GM12878 (cell line): ENCODE measurements at regions not wholly inside any gene's neighbourhood (a gene's known extent, or its start where the extent isn't known, plus 50 kb on each side); places are given as distances from the start of the nearest gene placed in this dataset.

ENCODE experiments used
- ATAC-seq: fragments of 200-7000 bp; cut with Tn5 transposase; 3 replicates; pipeline ENCODE4 v1.9.1; 2020; ENCODE audit warnings: mild to moderate bottlenecking, moderate library complexity
- BruUV-seq: library from RNA; stranded (reverse); fragments of 400-500 nt; replicated peaks from 2 replicates; lab custom pipeline; 2021; lab: Mats Ljungman, UMichigan
- CTCF ChIA-PET: fragments of 300-600 bp; sonication (Branson Sonifier 250); formaldehyde crosslinking; extraction: SDS; loops from one replicate; lab custom pipeline; 2021; ENCODE audit warnings: inconsistent platforms; lab: Yijun Ruan, JAX
- POLR2A ChIA-PET: fragments of 350-600 bp; formaldehyde crosslinking; extraction: SDS; loops from one replicate; lab custom pipeline; 2021; ENCODE audit warnings: inconsistent platforms; lab: Charles Lee
- RAD21 ChIA-PET: fragments of 300-600 bp; sonication (Branson Sonifier 250); formaldehyde crosslinking; loops from one replicate; lab custom pipeline; 2023; ENCODE audit warnings: antibody characterized with exemption; ENCODE audit not compliant: unreplicated experiment; lab: Charles Lee
- SMC1A ChIA-PET: fragments of 300-600 bp; sonication (Branson Sonifier 250); formaldehyde crosslinking; loops from one replicate; lab custom pipeline; 2023; ENCODE audit not compliant: unreplicated experiment, uncharacterized antibody; lab: Charles Lee
- DNase-seq: peaks from one replicate; pipeline ENCODE4 v3.0.0-alpha.2; 2011; ENCODE audit warnings: low read depth, low spot score
- FAIRE-seq: peaks from 3 replicates; lab custom pipeline; 2011; peaks lifted over from hg19 to GRCh38; lab: Jason Lieb, UNC
- H2AFZ ChIP-seq: 2 replicates; pipeline ENCODE4 v1.6.0; 2011; ENCODE audit warnings: low read depth, low read length, control low read depth; ENCODE audit not compliant: control insufficient read depth
- H3K27ac ChIP-seq: 2 replicates; pipeline ENCODE4 v1.5.1; 2011; ENCODE audit warnings: control low read depth; ENCODE audit not compliant: control insufficient read depth, insufficient read depth
- H3K27me3 ChIP-seq, 2 experiments: replicated peaks in 1 of 2; 2 replicates each; pipeline versions ENCODE4 v1.6.0 to v1.6.1; 2011; ENCODE audit warnings: low read length in 1 of 2; ENCODE audit not compliant: control insufficient read depth in 2 of 2, insufficient read depth in 2 of 2
- H3K36me3 ChIP-seq, 2 experiments: 2 replicates each; pipeline ENCODE4 v1.5.1; 2011; ENCODE audit warnings: low read length in 1 of 2; ENCODE audit not compliant: control insufficient read depth in 2 of 2, insufficient read depth in 2 of 2
- H3K4me1 ChIP-seq: 2 replicates; pipeline ENCODE4 v1.6.1; 2011; ENCODE audit warnings: mild to moderate bottlenecking, low read length, moderate library complexity, mixed read lengths; ENCODE audit not compliant: control insufficient read depth, insufficient read depth
- H3K4me2 ChIP-seq: 2 replicates; pipeline ENCODE4 v1.6.0; 2011; ENCODE audit warnings: control low read depth; ENCODE audit not compliant: control insufficient read depth, insufficient read depth
- H3K4me3 ChIP-seq: fragments of 200-600 bp; sonication (generic); 2 replicates; pipeline ENCODE4 v1.5.1; 2016
- H3K79me2 ChIP-seq: 2 replicates; pipeline ENCODE4 v1.6.0; 2011; ENCODE audit warnings: low read length; ENCODE audit not compliant: control insufficient read depth, insufficient read depth
- H3K9ac ChIP-seq: 2 replicates; pipeline ENCODE4 v1.8.0; 2011; ENCODE audit warnings: low read length, control low read depth, mixed read lengths; ENCODE audit not compliant: control insufficient read depth, insufficient read depth
- H3K9me3 ChIP-seq: replicated peaks from 3 replicates; pipeline ENCODE4 v1.5.1; 2011; ENCODE audit warnings: mild to moderate bottlenecking, low read length; ENCODE audit not compliant: control insufficient read depth, insufficient read depth
- H4K20me1 ChIP-seq: 2 replicates; pipeline ENCODE4 v1.6.0; 2011; ENCODE audit not compliant: control insufficient read depth, insufficient read depth
- BCLAF1 ChIP-seq: fragments of 450-650 bp; IDR thresholded peaks from 2 replicates; pipeline ENCODE4 v1.6.1; 2017; ENCODE audit warnings: antibody characterized with exemption, mild to moderate bottlenecking, moderate library complexity
- CHD4 ChIP-seq: fragments of 200-600 bp; sonication (generic); IDR thresholded peaks from 2 replicates; pipeline ENCODE4 v1.6.1; 2016; ENCODE audit warnings: mild to moderate bottlenecking
- CTCF ChIP-seq, 3 experiments: IDR thresholded peaks in 2 of 3; conservative IDR thresholded peaks in 1 of 3; 2 replicates each; pipeline ENCODE4 v1.5.1; 2011; ENCODE audit warnings: low read depth in 3 of 3, low read length in 3 of 3, mild to moderate bottlenecking in 3 of 3, control low read depth in 2 of 3, moderate library complexity in 2 of 3, inconsistent platforms in 1 of 3, mixed read lengths in 1 of 3; ENCODE audit not compliant: control insufficient read depth in 2 of 3, insufficient read depth in 1 of 3; ENCODE audit errors: extremely low read depth in 1 of 3
- FOXK2 ChIP-seq: fragments of 450-650 bp; IDR thresholded peaks from 2 replicates; pipeline ENCODE4 v1.6.1; 2017; ENCODE audit warnings: mild to moderate bottlenecking, moderate library complexity
- HDAC6 ChIP-seq: fragments of 200-600 bp; sonication (generic); IDR thresholded peaks from one replicate; pipeline ENCODE4 v1.8.0; 2017; ENCODE audit warnings: antibody characterized with exemption; ENCODE audit not compliant: unreplicated experiment
- HSF1 ChIP-seq: fragments of 150-350 bp; IDR thresholded peaks from 2 replicates; pipeline ENCODE4 v1.6.1; 2014; ENCODE audit warnings: mild to moderate bottlenecking, low read depth, low read length
- MTA3 ChIP-seq: IDR thresholded peaks from 2 replicates; pipeline ENCODE4 v1.6.1; 2012; ENCODE audit warnings: low read length, inconsistent platforms, borderline replicate concordance
- RUNX3 ChIP-seq: IDR thresholded peaks from 2 replicates; pipeline ENCODE4 v1.6.1; 2012; ENCODE audit warnings: low read length, inconsistent platforms
- SP1 ChIP-seq: IDR thresholded peaks from one replicate; pipeline ENCODE4 v1.6.1; 2011; ENCODE audit warnings: low read depth, low read length
- SRF ChIP-seq, 2 experiments: IDR thresholded peaks; 2 replicates each; pipeline ENCODE4 v1.6.1; 2011; ENCODE audit warnings: low read depth in 2 of 2, low read length in 2 of 2, mild to moderate bottlenecking in 1 of 2, moderate library complexity in 1 of 2
- STAT3 ChIP-seq: IDR thresholded peaks from 2 replicates; pipeline ENCODE4 v1.6.1; 2011; ENCODE audit warnings: low read depth, low read length, improper control_type of control experiment
- SUPT20H ChIP-seq: IDR thresholded peaks from 2 replicates; pipeline ENCODE4 v1.6.1; 2011; ENCODE audit warnings: low read depth, mild to moderate bottlenecking, low read length, moderate library complexity, borderline replicate concordance; ENCODE audit not compliant: control insufficient read depth
- TBL1XR1 ChIP-seq: IDR thresholded peaks from 2 replicates; pipeline ENCODE4 v1.6.1; 2012; ENCODE audit warnings: low read depth, low read length, improper control_type of control experiment
- TCF3 ChIP-seq: IDR thresholded peaks from 2 replicates; pipeline ENCODE4 v1.6.1; 2012; ENCODE audit warnings: low read depth, mild to moderate bottlenecking, low read length, borderline replicate concordance; ENCODE audit not compliant: insufficient read depth
- ZBTB11 ChIP-seq: fragments of 450-650 bp; formaldehyde crosslinking; IDR thresholded peaks from 2 replicates; pipeline ENCODE4 v1.5.0; 2022; ENCODE audit warnings: mild to moderate bottlenecking, missing genetic modification characterization
- ZZZ3 ChIP-seq: IDR thresholded peaks from 2 replicates; pipeline ENCODE4 v1.6.1; 2011; ENCODE audit warnings: low read depth; ENCODE audit not compliant: control insufficient read depth, insufficient read length
- WGBS: methylation state at CpG from one replicate; pipeline ENCODE4 v1.1.6; 2016; ENCODE audit warnings: low lambda C conversion rate; ENCODE audit not compliant: insufficient replicate concordance, insufficient coverage; ENCODE audit errors: missing lambda C conversion rate; 5-methylcytosine and 5-hydroxymethylcytosine counted together
- in situ Hi-C: fragments of 300-500 bp; cut with MboI; formaldehyde crosslinking; loops from 9 replicates; pipeline ENCODE4 v1.14.3; 2018; ENCODE audit warnings: mixed read lengths
- intact Hi-C: fragments of 100-400 bp; cut with micrococcal nuclease; formaldehyde crosslinking; loops from one replicate; pipeline ENCODE4 v1.14.2; 2022; ENCODE audit not compliant: unreplicated experiment

- Histone ChIP-seq H2AFZ (no peak overlapping the region), H3K27ac (no peak overlapping the region), H3K4me1 (no peaks in the 10 kb centered on the region), H3K27me3 (no peaks in the 10 kb centered on the region), H3K9me3 (no peaks in the 10 kb centered on the region), H3K79me2 (no peaks in the 10 kb centered on the region), H4K20me1 (no peaks in the 10 kb centered on the region), H3K4me3 (no peak overlapping the region), H3K4me2 (no peak overlapping the region), H3K36me3 (no peaks in the 10 kb centered on the region), H3K9ac (no peak overlapping the region)
- CTCF ChIA-PET: interaction anchor here (0.8 to 1.6 kb wide), 2 partner anchors 11 to 15 kb away, joined by 3 to 6 read pairs; no protein-coding TSS in a partner anchor
- ATAC-seq (no peak), DNase-seq (no peak), FAIRE-seq (no peak)
- WGBS: 28% methylated on average over 2 of the region's 2 CpGs
- BruUV-seq: no TSS peak
- POLR2A ChIA-PET: interaction anchor here (0.6 kb wide), 1 partner anchor 1027 kb away, joined by 5 read pairs; no protein-coding TSS in a partner anchor
- RAD21 ChIA-PET: no interaction called here
- SMC1A ChIA-PET: interaction anchor here (1.0 to 1.2 kb wide), 2 partner anchors 15 to 29 kb away, joined by 3 to 4 read pairs; no protein-coding TSS in a partner anchor
- intact Hi-C loops: no loop called here
- in situ Hi-C loops: no loop called here
- no peak for TF ChIP-seq RUNX3
- no peak for TF ChIP-seq TBL1XR1
- TF ChIP-seq CTCF (IDR thresholded peaks at IDR 0.05 in 2 of 3, conservative IDR thresholded peaks at IDR 0.05 in 1 of 3; ENCODE audit: control insufficient read depth in 2 of 3, extremely low read depth in 1 of 3, insufficient read depth in 1 of 3, low read depth in 3 of 3, low read length in 3 of 3): no peak
- TF ChIP-seq STAT3: no peak
- TF ChIP-seq HSF1: no peak
- TF ChIP-seq TCF3: no peak
- TF ChIP-seq ZZZ3: no peak
- no peak for TF ChIP-seq FOXK2
- no peak for TF ChIP-seq SP1
- TF ChIP-seq BCLAF1: no peak
- TF ChIP-seq SRF (IDR thresholded peaks at IDR 0.05; ENCODE audit: low read depth in 2 of 2, low read length in 2 of 2): no peak
- TF ChIP-seq ZBTB11 (CRISPR knock-in tag): no peak
- no peak for TF ChIP-seq MTA3
- TF ChIP-seq CHD4: no peak
- no peak for TF ChIP-seq SUPT20H
- TF ChIP-seq HDAC6: no peak
Observed at GRCh38 chr1:78825561-78825960, 175.9 kb downstream of the IFI44 start.
